Fibroblast of mammary gland (primary cell): ENCODE measurements at regions not wholly inside any gene's neighbourhood (a gene's known extent, or its start where the extent isn't known, plus 50 kb on each side); places are given as distances from the start of the nearest gene placed in this dataset.
A peak's percentile ranks its signal among the peaks of the same experiment; 100 is the strongest.

Source experiments
- DNase-seq: peaks from one replicate; pipeline ENCODE4 v3.0.0-alpha.2; 2010; ENCODE audit warnings: low read depth
- H3K4me3 ChIP-seq: 2 replicates; pipeline ENCODE4 v1.5.1; 2011; ENCODE audit warnings: low read depth, mild to moderate bottlenecking, low read length, moderate library complexity; ENCODE audit not compliant: control insufficient read depth
- CTCF ChIP-seq: conservative IDR thresholded peaks from 2 replicates; pipeline ENCODE4 v1.5.1; 2011; ENCODE audit warnings: low read depth, low read length, inconsistent platforms; ENCODE audit not compliant: control insufficient read depth, insufficient read depth

- no peak overlapping the region for H3K4me3 ChIP-seq
- no peak for TF ChIP-seq CTCF
- no peak for DNase-seq
These were observed 420.4 kb downstream of the HTR7 start for GRCh38 chr10:90437452-90437851.

- no peak for DNase-seq
- no peak overlapping the region for H3K4me3 ChIP-seq
- no peak for TF ChIP-seq CTCF
These were observed 417.0 kb downstream of the HTR7 start for GRCh38 chr10:90440870-90441269.

GRCh38 chr10:90443342-90443741 lies 414.5 kb downstream of the HTR7 start:
- TF ChIP-seq CTCF = no peak
- H3K4me3 ChIP-seq = no peak overlapping the region
- DNase-seq = no peak

GRCh38 chr10:90447831-90448230 lies 410.0 kb downstream of the HTR7 start:
- DNase-seq = peak; percentile 61
- no peak overlapping the region for H3K4me3 ChIP-seq
- no peak for TF ChIP-seq CTCF

GRCh38 chr10:90450797-90451196 lies 407.0 kb downstream of the HTR7 start:
- no peak for TF ChIP-seq CTCF
- no peak for DNase-seq
- no peak overlapping the region for H3K4me3 ChIP-seq

GRCh38 chr10:90451283-90451682 lies 406.6 kb downstream of the HTR7 start:
- H3K4me3 ChIP-seq = no peak overlapping the region
- DNase-seq = peak; percentile 55
- TF ChIP-seq CTCF = no peak

GRCh38 chr10:90458054-90458453 lies 399.8 kb downstream of the HTR7 start:
- no peak overlapping the region for H3K4me3 ChIP-seq
- TF ChIP-seq CTCF = no peak
- peak; percentile 35 for DNase-seq
